ACC112 (cell line): ENCODE measurements at regions not wholly inside any gene's neighbourhood (a gene's known extent, or its start where the extent isn't known, plus 50 kb on each side); places are given as distances from the start of the nearest gene placed in this dataset.

Experiments
- H2AFZ ChIP-seq: fragments of 200-600 bp; sonication (generic); one replicate; pipeline ENCODE4 v1.6.0; 2017; ENCODE audit warnings: antibody characterized with exemption, low read length; ENCODE audit not compliant: unreplicated experiment
- H3K27ac ChIP-seq: fragments of 200-600 bp; sonication (generic); 2 replicates; pipeline ENCODE4 v1.5.1; 2014; ENCODE audit warnings: low read depth, mild to moderate bottlenecking, antibody characterized with exemption, low read length, moderate library complexity
- H3K27me3 ChIP-seq: fragments of 200-600 bp; sonication (generic); 2 replicates; pipeline ENCODE4 v1.6.1; 2014; ENCODE audit warnings: mild to moderate bottlenecking, antibody characterized with exemption, low read length, moderate library complexity, mixed read lengths; ENCODE audit not compliant: insufficient read depth
- H3K36me3 ChIP-seq: fragments of 200-600 bp; sonication (generic); 2 replicates; pipeline ENCODE4 v1.6.1; 2016; ENCODE audit warnings: mild to moderate bottlenecking, antibody characterized with exemption, low read length, moderate library complexity, mixed read lengths; ENCODE audit not compliant: insufficient read depth
- H3K4me1 ChIP-seq: fragments of 200-600 bp; sonication (generic); one replicate; pipeline ENCODE4 v1.6.1; 2016; ENCODE audit warnings: low read length, mixed read lengths; ENCODE audit not compliant: insufficient read depth, unreplicated experiment, control insufficient read depth
- H3K4me3 ChIP-seq: fragments of 200-600 bp; sonication (generic); 2 replicates; pipeline ENCODE4 v1.5.1; 2014; ENCODE audit warnings: mild to moderate bottlenecking, low read depth, low read length
- H3K79me2 ChIP-seq: fragments of 200-600 bp; sonication (generic); one replicate; pipeline ENCODE4 v1.6.0; 2016; ENCODE audit warnings: low read length; ENCODE audit not compliant: control insufficient read depth, unreplicated experiment, insufficient read depth

DNA sequence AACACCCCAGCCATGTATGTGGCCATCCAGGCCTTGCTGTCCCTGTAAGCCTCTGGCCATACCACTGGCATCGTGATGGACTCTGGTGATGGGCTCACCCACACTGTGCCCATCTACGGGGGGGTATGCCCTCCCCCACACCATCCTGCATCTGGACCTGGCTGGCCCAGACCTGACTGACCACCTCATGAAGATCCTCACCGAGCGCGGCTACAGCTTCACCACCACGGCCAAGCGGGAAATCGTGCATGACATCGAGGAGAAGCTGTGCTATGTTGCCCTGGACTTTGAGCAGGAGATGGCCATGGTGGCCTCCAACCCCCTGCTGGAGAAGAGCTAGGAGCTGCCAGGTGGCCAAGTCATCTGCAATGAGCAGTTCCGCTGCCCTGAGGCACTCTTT lies 80.4 kb upstream of the ZCCHC2 start:
- Histone ChIP-seq H3K36me3 (no peaks in the 10 kb centered on the region), H3K27me3 (no peaks in the 10 kb centered on the region), H3K27ac (no peak overlapping the region), H3K4me1 (peaks cover 15% of the 10 kb centered on the region), H3K79me2 (no peaks in the 10 kb centered on the region), H3K4me3 (no peak overlapping the region), H2AFZ (no peak overlapping the region)

DNA sequence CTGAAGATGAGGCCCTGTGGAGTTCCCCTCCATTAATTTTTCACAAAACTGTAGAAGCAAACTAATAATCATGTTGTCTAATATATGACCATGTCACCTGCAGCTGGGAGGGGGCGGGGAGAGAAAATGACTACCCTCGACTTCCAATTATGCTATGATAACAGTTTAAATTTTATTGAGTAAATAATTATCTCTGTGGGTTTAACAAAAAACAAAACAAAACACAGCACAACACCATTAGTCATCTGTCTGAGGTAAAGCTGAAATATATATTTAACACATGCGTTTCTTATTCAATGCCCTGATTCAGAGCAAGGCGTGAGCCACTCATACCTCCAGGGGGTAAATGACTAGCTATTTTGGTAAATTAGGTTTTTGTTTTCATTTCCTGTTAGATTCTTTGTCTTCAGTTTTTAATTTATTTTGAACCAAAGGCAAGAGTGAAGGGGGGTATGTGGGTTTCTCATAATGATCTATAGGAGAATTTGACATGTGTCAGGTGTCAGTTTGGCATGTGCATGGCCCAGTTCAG lies 77.4 kb upstream of the ZCCHC2 start:
- Histone ChIP-seq H3K36me3 (no peaks in the 10 kb centered on the region), H3K4me1 (peaks cover 8% of the 10 kb centered on the region), H3K4me3 (no peak overlapping the region), H3K27ac (no peak overlapping the region), H3K79me2 (no peaks in the 10 kb centered on the region), H2AFZ (no peak overlapping the region), H3K27me3 (no peaks in the 10 kb centered on the region)

DNA sequence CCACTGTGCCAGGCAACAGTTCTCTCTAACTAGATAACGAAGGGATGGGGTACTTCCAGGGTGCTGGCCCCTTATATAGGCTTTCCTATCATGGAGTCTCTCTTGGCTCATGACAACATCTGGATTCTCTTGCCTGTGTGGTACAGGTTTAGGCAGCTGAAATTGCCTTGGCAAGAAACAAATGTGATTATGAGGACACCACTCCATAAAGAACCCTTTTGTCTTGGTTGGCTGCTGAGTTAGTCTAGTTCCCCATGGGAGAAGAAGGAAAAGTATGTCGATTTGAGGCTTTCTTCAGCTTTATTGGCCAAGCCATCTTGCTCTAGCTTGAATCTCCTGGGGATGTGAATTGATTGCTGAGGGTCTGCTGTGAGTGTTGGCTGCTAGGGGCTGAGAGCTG lies 76.3 kb upstream of the ZCCHC2 start:
- H3K27me3 ChIP-seq: no peaks in the 10 kb centered on the region
- no peak overlapping the region for H3K27ac ChIP-seq
- no peaks in the 10 kb centered on the region for H3K79me2 ChIP-seq
- H3K4me3 ChIP-seq: no peak overlapping the region
- H2AFZ ChIP-seq: no peak overlapping the region
- H3K36me3 ChIP-seq: no peaks in the 10 kb centered on the region
- peaks cover 16% of the 10 kb centered on the region for H3K4me1 ChIP-seq

DNA sequence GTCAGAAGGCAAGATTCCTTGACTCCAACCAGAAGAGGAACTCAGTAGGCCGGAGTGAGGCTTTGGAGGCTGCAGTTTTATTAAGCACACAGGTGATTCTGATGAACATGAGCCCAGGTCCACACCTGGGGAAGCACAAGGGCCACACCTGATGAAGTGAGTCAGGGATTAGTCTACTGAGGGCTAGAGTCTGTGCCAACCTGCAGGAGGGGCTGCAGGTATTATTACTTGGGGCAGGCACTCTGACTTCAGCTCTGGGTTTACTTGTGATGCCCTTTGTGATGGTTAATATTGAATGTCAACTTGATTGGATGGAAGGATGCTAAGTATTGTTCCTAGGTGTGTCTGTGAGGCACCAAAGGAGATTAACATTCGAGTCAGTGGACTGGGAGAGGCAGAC lies 75.2 kb upstream of the ZCCHC2 start:
- no peak overlapping the region for H3K27ac ChIP-seq

DNA sequence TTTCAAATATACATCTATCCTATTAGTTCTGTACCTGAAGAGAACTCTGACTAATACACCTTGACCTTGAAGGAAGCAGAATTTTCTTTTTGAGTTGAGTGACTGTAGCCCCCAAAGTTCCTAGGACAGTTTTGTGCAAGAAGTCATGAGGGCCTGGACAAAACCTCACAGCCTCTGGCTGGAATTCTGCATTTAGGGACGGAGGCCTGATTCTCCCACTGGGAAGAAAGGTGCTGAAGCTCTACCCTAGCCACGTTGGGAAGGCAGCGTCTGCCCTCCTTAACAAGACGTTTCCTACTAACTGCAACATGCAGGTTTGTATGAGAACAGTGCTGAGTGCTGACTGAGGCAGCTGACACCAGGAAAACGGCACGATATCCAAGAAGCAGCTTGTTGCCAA lies 74.4 kb upstream of the ZCCHC2 start:
- Histone ChIP-seq H2AFZ (no peak overlapping the region), H3K4me1 (peaks cover 27% of the 10 kb centered on the region), H3K36me3 (no peaks in the 10 kb centered on the region)

More for the DNA sequence above, 75.2 kb upstream of the ZCCHC2 start:
- H3K79me2 ChIP-seq: no peaks in the 10 kb centered on the region
- H3K4me1 ChIP-seq: peaks cover 27% of the 10 kb centered on the region
- H3K4me3 ChIP-seq: no peak overlapping the region
- H2AFZ ChIP-seq: no peak overlapping the region
- H3K36me3 ChIP-seq: no peaks in the 10 kb centered on the region
- no peaks in the 10 kb centered on the region for H3K27me3 ChIP-seq

DNA sequence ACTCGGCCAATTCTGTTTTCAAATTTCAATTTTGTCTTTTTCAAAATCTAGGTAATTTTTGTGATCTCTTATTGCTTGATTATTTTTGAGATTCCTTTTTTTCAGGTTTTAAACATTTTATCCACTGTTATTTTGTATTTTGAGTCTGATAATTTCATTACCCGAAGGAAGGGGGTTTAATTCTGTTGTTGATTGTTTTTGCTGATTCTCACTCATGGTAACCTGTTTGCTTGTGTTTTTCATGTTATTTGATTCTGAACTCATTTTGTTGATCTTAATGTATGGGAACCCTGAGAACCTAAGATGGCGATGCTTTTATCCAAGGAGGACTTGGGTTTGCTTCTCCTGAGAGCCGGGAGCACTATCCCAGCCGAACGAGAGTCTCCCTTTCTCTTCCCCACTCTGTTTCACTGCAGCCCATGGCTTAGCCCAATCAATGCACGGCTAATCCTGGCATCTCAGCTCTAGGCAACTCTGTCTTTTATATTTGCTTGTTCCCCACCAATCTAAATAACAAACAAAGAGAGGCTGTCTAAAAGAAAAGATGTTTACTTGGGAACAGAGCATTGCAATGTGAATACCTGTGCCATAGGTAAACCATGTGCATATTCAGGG lies 73.2 kb upstream of the ZCCHC2 start:
- no peak overlapping the region for H3K27ac ChIP-seq
- H3K4me1 ChIP-seq: peaks cover 27% of the 10 kb centered on the region
- H3K4me3 ChIP-seq: no peak overlapping the region
- no peaks in the 10 kb centered on the region for H3K36me3 ChIP-seq
- H2AFZ ChIP-seq: no peak overlapping the region
- H3K27me3 ChIP-seq: no peaks in the 10 kb centered on the region
- no peaks in the 10 kb centered on the region for H3K79me2 ChIP-seq

More for the DNA sequence above, 74.4 kb upstream of the ZCCHC2 start:
- Histone ChIP-seq H3K79me2 (no peaks in the 10 kb centered on the region), H3K27me3 (no peaks in the 10 kb centered on the region), H3K27ac (no peak overlapping the region), H3K4me3 (no peak overlapping the region)

DNA sequence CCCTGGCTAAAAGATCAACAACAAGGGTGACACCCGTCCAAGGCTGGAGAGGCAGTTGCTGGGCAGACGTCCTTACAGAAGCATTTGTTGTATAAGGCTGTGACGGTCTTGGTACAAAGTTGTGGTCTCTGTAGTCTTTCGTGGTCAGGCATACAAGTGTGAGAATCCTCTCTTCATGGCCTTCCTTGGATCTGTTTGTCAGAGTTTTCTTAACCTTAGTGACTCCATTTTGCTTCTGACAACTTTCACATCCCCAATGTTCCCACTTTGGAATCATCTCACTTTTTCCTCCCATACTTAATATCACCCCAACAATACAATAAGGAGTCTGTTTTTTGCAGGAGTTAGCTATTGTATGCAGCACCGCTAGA lies 72.7 kb upstream of the ZCCHC2 start:
- Histone ChIP-seq H3K36me3 (no peaks in the 10 kb centered on the region), H2AFZ (no peak overlapping the region), H3K27ac (peak overlapping the region; percentile 80), H3K79me2 (no peaks in the 10 kb centered on the region), H3K27me3 (no peaks in the 10 kb centered on the region), H3K4me3 (0 out of 2 replicates have a peak overlapping the region, but pooled peaks have one; percentile 1), H3K4me1 (peaks cover 27% of the 10 kb centered on the region)

DNA sequence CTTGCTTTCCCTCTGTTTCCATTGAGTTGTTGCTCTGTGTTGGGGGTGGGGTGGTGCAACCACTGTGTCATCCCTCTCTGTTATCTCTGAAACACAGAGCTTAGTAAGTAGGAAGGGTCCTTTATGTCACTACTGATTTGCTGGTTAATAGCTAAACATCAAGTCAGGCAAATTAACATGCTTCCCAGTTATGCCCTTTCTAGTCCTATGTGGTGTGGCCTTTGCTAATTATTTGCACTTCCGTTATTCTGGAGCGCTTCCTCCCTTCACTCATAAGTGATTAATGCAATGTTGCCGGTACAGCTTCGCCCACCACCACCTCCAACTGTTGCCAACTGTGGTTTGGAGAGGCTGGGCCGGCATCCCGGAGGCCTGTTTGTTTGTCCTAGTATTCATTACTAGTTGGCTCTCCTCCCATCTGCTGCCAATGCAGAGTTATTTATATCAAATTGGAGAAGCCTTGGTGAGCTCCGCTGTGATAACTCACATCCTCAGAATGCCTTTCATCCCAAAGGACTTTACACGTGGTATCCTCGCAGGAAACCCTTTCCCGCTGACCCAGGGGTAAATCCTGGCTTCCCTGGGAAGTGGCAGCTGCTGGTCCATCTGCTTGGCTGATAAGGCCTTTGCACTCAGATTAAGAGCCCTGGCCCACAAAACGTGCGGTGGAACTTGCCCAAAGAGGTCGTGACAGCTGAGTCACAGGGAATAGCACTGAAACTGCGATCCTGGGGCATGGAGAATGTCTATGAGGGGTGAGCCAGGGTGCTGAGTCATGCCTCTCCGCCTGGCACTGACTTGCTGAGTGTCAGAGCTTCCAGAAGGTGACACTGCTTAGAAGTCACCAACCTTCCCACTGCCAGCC lies 72.0 kb upstream of the ZCCHC2 start:
- H3K27ac ChIP-seq: peak overlapping the region; percentile 80
- peaks cover 27% of the 10 kb centered on the region for H3K4me1 ChIP-seq
- H3K4me3 ChIP-seq: 0 out of 2 replicates have a peak overlapping the region, but pooled peaks have one; percentile 1
- peak overlapping the region; percentile 37 for H2AFZ ChIP-seq
- H3K27me3 ChIP-seq: no peaks in the 10 kb centered on the region
- H3K36me3 ChIP-seq: no peaks in the 10 kb centered on the region
- no peaks in the 10 kb centered on the region for H3K79me2 ChIP-seq

DNA sequence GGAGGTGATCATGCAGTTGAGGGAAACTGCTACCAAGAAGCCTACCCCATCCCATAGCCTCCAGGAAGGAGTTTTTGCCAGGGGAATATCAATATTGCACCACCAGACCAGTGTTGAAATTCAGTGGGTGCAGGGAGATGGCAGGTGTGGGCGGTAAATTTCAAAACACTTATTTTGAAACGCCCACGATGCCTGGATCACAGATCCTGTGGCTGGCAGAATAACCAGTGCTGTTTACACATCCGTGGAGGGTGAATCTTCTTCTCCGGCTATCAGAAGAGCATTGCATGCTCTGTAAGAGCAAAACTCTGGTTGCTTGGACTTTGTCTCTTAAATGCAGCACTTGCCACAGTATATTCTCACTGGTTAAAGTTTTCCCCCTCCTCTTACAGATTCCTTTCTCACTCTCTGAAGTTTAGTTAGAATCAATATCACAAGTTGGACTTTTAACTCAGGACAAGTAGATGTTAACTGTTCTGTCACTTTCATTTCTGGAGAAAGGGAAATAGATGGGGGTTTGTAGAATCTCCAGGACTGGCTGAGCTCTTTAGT lies 70.5 kb upstream of the ZCCHC2 start:
- no peaks in the 10 kb centered on the region for H3K27me3 ChIP-seq
- H2AFZ ChIP-seq: no peak overlapping the region
- peak overlapping the region; percentile 58 for H3K27ac ChIP-seq
- no peaks in the 10 kb centered on the region for H3K36me3 ChIP-seq
- H3K79me2 ChIP-seq: no peaks in the 10 kb centered on the region
- peak overlapping the region; percentile 18; the same call in 1 of the 2 replicates for H3K4me3 ChIP-seq
- H3K4me1 ChIP-seq: peaks cover 27% of the 10 kb centered on the region

DNA sequence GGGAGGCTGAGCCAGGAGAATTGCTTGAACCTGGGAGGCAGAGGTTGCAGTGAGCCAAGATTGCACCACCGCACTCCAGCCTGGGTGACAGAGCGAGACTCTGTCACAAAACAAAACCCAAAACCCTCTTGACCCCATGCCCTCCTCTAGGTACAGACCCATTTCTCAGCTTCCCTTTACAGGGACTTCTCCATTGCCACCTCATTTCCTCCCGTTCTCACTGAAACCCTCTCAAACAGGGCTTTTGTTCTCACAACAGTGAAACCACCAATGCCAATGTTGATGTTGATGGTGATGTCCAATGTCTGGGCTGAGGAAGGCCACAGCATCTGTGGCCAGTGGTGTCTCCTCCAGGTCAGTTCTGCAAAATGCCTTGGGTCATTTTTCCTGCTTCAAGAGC lies 69.0 kb upstream of the ZCCHC2 start:
- Histone ChIP-seq H3K4me3 (no peak overlapping the region), H2AFZ (no peak overlapping the region), H3K4me1 (peaks cover 32% of the 10 kb centered on the region), H3K27me3 (no peaks in the 10 kb centered on the region), H3K27ac (no peak overlapping the region), H3K36me3 (no peaks in the 10 kb centered on the region), H3K79me2 (no peaks in the 10 kb centered on the region)
